HG02678 (cell line): ENCODE measurements at regions not wholly inside any gene's neighbourhood (a gene's known extent, or its start where the extent isn't known, plus 50 kb on each side); places are given as distances from the start of the nearest gene placed in this dataset.
"Not testable (repeated sequence)": the region's sequence is repeated elsewhere in the genome, so short reads cannot be mapped to it uniquely, and the experiment has no call there.

Experiments
- ATAC-seq: cut with Tn5 transposase; IDR thresholded peaks from one replicate; pipeline ENCODE4 v1.9.1; 2021; ENCODE audit warnings: mild to moderate bottlenecking, moderate library complexity; ENCODE audit not compliant: unreplicated experiment

DNA sequence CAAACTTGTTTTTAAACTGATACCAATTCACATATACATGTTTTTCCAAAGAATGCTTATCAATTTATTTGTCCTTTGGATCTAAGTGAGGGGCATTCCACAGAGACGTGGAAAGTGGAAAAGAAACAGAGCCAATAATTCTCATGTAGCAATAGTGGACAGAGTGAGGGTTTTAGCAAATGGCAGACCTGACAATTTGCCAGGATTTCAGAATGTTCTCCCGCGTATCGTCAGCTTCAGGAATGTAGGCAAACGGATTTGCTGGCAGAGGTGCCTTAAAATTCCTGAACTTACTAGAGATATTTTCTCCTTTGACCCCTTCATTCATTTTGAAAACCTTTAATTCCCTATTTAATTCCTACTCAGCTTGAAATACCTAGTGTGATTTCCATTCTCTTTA, 193.4 kb upstream of the CPHXL start:
- no peak for ATAC-seq

DNA sequence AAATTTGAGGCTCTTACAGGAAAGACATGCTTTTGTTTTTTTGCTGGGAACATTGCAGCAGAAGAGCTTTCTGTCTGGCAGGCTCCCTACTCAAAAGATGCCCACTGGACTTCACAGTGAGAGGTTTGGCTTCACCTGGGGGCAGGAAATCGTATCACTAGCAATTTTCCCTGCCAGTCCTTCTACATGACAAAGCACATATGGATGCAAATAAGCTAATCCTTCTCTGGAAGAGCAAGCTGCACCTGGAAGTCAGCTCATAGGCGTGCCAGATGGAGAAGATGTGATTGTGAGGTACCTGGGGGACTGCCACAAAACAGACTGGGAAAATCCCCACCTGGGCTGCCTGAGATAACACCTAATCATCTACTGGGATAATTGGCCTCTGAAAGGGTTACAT, 195.0 kb upstream of the CPHXL start:
- no peak for ATAC-seq

DNA sequence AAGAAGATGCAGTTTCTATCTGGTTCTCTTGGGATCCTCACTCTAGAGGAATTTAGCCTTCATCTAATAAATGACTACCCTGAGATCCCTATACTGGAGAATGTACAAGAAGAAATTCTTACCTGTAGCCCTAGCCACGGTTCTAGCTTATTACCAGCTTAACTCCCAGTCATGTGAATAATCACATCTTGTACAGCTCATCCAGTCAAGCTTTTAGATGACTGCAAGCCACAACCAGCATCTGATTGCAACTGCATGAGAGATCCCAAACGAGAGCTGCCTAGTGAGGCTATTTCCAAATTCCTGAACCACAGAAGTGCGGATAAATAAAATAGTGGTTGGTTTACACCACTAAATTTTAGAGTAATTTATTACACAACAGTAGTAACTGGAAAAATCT, 196.0 kb upstream of the CPHXL start:
- no peak for ATAC-seq

DNA sequence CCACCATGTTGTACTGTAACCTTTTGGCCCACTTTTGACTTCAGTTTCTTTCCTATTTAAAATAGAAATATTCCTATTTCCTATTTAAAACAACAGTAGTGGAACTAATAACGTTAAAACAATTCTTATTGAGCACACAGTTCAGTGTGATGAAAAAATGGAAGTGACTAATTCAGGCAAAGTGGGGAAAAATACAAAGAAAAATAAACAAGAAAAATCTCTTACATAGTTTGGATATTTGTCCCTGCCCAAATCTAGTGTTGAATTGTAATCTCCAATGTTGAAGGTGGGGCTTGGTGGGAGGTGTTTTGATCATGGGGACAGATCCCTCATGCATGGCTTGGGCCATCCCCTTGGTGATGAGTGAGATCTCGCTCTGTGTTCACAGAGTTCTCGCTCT, 198.1 kb upstream of the CPHXL start:
- ATAC-seq = no peak

DNA sequence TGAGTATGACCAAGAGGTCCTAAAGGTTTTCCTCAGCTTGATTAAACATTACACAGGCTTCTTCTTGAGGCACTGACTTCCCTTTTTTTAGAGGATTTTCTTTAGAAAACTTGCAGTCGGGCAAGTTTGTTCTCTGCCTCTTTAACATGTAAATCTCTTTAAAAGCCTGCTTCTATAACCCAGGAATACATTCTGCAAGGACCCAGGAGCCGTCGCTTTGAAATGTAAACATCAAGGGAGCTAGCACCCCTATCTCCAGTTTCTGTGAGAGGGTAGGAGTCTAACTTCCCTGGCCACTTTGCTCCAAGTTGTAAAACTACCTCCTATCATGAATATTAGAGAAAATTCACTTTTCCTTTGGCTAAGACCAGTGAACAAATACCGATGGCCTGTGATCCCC, 201.5 kb upstream of the CPHXL start:
- ATAC-seq = no peak

DNA sequence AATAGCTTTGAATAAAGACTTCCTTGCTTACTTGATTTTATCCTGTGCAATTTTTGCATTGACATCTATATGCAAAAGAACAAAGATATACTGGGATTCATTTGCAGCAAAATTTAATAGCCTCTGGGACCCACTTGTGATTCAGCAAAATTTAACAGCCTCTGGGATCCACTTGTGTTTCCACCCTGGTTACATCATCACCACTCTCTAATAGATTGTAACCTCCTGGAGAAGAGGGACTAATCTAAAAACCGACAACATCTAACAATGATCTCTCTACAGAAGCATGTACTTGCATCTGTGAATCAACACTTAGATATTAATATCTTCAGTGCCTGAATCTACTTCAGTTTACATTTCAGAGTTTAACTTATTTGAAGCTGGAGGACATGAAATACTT, 202.0 kb upstream of the CPHXL start:
- no peak for ATAC-seq

DNA sequence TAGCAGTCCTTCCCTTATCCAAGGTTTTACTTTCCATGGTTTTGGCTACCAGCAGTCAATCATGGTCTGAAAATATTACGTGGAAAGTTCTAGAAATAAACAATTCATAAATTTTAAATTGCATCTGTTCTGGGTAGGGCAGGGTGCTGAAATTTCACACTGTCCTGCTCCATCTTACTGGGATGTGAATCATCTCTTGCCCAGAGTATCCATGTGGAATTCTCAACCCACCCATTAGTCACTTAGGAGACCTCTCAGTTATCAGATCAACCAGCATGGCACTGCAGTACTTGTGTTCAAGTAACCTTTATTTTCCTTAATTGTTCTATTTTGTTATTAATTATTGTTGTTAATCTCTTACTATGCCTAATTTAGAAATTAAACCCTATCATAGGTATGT, 202.8 kb upstream of the CPHXL start:
- no peak for ATAC-seq

DNA sequence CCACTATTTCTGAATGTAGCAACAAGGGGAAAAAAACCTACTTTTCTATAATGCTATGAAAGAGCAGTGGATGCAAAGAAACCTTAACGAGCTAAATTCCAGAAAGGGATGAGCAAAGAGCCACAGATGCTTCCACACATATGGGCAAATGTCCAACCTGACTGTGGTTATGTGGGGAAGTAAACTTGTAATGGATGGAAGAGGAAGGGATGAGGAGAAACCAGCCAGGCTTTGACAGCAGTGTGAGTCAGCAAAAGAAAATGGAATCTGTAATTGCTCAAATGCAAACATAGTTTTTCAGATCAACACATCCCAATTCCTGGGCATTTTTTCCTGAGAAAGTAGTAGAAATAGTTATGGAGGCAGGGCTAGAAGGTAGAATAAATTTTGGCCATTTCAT, 204.8 kb upstream of the CPHXL start:
- no peak for ATAC-seq

DNA sequence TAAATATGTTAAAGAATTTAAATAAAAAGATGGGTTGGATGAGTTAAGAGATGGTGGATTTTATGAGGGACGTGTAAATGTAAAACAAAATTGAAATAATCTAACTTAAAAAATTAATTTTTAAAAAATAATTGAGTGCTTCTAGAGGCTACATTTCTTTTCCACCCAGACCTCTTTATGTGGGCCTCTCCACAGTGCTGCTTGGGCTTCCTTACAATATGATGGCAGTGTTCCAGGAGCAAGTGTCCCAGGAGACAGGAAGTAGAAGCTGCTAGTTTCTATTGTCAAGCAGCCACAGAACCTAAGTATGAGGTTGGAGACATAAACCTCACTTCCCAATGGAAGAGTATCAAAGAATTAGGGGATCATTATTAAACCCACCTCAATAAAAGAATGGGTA, 205.7 kb upstream of the CPHXL start:
- ATAC-seq = no peak

DNA sequence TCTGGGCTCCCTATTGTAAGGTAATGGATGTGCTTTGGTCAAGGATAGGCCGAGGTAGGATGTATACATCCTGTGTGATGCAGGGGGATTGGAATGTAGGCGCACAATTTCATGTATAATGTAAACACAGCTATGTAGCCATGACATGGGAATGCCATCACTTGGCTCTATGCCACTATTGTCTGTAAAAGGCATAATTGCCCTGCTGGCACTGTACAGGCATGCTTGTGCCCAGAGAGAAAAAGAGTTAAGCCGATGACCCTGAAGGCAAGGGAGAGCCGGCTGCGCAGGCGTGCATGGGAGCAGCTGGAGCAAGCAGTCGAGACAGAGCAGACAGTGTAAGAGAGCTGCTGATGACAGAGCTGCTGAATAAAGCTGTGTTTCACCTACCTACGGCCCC, 212.5 kb upstream of the CPHXL start:
- ATAC-seq = no peak

DNA sequence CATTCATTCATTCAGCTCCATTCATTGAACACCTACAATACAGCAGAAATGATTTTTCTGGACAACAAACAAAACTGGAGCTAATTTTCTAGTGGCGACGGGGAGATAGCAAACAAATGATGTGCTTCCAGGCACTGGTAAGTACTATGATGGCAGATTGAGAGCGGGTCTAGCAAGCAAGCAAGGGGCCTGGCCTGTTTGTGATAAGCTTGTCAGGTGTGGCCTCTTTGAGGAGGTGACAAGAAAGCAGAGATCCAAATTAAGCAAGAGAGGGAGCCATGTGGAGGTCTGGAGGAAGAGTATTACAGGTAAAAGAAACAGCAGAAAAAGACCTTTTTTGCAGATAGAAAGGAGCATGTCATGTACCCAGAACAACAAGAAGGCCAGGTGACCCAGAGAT, 216.1 kb upstream of the CPHXL start:
- no peak for ATAC-seq

DNA sequence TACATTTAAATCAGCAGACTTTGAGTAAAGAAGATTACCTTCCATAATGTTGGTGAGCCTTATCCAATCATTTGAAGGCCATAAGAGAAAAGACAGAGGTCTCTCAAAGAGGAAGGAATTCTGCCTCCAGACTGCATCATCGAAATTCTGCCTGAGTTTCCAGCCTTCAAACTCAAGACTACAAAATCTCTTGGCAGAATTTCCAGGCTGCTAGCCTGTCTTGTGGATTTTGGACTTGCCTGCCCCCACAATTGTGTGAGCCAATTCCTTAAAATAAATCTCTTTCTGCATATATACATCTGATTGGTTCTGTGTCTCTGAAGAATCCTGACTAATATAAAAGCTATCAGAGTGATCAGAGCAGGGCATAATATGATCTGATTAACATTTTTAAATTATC, 216.6 kb upstream of the CPHXL start:
- no peak for ATAC-seq

DNA sequence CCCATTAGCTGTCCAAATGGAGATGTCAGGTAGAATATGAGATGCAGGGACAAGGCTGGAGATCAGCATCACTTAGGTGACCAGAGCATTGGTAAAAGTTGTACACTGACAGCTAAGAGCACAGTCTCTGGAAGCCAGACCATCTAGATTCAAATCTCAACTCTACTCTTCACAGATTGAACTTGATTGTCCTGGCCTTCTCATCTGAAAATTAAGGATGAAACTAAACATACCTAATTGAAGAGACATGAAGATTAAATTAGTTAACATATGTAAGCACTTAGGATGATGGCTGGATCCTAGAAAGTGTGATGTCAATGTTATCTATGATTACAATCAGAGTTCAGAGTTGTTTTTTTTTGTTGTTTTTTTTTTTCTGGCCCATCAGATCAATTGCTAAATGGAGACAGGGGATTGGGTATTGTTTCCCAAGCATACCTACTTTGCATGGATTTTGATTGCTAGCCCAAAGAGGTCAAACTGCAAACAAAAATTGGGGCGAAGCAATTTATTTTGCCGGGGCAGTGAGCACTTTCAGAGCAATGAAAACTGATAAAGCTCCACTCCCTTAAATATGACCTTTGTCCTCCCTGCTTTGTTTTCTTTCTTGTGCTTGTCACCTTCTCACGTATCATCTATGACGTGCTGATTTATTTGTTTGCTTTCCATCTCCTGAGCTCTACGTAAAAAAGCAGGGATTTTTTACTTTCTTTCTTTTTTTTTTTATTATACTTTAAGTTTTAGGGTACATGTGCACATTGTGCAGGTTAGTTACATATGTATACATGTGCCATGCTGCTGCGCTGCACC, 217.6 kb upstream of the CPHXL start:
- ATAC-seq = no peak

DNA sequence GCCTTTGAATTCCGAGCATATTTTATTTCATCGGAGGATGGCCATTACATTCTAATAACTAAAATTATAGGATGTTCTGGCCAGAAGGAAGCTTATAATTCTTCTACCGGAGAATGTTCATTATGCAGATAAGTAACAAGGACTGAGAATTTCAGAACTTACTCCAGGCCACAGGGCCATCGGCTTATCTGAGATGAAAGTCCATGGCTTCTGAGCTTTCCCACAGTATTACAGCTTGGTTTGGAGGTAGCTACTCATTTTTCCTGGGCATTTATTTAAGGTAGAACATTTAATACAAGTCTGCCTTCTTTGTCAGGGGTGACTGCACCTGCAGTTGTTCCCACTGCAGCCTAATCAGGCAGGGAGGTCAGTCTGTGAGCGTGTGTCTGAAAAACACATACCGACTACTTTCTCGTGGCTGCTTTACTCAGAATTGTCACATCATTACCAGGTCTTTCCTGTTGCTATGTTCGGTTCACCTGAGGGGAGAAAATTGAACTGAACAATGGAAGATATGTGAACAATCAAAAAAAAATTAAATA, 219.7 kb upstream of the CPHXL start:
- no peak for ATAC-seq

DNA sequence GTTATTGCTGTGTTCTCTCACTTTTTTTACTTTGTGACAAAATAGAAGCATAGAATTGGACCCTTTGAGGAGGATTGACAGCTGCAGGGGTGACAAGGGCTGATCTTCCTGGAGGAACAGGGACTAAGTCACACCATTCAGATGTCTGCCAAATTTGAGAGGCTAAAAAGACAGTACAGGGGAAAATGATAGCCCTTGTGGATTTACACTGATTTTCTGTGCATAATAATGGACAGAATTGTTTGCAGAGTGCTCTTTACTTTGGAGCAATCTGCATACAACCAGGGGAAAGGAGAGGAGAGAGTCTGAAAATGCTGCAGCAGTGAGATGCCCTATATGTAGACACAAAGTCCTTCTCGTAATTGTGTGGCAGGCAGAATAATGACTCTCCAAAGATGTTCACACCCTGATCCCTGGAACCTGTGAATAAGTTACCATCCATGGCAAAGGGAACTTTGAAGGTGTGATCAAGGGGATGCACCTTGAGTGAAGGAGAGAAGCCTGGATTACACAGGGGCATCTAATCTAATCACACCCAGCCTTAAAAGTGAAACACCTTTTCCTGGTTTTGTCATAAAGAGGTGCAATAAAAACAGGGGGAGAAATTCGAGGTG, 221.4 kb upstream of the CPHXL start:
- ATAC-seq = no peak

DNA sequence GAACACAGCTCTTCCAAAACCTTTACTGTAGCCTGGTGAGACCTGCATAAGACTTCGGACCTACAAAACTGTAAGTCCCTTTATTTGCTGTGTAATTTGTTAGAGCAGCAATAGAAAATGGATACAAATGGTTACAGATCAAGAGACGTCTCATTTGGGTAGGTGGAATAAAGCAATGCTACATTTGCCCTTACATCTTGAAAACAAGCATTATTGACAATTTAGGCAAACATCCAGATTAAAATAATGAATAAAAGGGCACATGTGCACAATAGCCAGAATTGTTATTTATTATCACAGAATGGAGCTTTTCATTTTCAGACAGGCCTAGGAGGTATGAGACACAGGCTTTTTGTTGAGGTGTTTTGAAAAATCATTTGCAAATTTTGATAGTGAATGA, 222.2 kb upstream of the CPHXL start:
- no peak for ATAC-seq

DNA sequence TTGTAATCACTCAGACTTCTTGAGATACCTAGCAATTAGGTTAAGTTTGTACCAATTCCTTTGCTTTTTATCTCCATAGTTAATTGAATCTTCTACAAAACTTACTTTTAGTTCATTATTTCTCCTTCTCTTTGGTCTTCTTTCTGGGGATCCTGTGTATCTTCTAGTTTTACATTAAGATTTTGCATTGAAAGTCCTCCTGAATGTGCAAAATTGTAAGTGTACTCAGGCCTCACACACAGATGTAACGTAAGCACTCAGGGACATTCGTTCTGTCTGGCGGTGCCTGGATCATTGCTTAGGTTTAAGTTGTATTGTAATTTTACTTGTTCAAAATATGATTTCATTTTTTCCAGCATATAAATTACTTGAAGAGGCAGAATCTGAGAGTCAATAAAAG, 222.6 kb upstream of the CPHXL start:
- no peak for ATAC-seq

DNA sequence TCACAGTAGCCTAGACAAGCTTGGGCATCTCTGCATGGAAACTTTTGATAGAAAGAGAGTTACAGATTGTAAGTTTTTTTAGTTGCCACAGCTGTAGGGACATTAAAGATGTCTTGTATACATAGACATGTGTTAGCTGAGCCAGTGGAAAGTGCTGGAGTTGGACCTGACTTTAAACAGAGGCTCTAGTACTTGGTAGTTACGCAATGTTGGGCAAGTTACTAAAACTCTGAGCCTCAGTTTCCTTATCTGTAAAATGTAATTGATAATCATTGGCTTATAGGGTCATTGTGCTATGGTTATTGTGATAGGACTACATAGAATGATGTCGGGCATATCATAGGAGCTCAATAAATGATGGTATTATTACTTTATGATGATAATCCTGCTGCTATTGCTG, 225.8 kb upstream of the CPHXL start:
- ATAC-seq = no peak

DNA sequence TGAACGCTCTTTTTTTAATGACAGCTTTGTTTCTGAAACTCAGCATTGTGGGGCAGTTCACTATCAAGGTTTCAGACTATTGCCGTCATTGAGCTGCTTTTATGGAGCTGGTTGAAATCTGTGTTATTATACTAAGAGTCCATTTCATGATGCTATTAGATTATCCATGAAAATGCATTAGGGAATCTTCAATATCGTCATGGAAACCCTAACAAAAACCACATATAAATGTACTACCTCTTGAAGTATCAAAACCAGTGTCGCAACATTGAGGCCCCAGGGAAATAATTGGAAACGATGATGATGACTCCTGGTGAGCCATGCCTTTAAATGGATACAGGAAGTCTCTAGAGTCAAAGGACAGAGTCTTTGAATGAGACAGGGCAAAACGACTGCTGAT, 231.6 kb upstream of the CPHXL start:
- ATAC-seq = no peak

DNA sequence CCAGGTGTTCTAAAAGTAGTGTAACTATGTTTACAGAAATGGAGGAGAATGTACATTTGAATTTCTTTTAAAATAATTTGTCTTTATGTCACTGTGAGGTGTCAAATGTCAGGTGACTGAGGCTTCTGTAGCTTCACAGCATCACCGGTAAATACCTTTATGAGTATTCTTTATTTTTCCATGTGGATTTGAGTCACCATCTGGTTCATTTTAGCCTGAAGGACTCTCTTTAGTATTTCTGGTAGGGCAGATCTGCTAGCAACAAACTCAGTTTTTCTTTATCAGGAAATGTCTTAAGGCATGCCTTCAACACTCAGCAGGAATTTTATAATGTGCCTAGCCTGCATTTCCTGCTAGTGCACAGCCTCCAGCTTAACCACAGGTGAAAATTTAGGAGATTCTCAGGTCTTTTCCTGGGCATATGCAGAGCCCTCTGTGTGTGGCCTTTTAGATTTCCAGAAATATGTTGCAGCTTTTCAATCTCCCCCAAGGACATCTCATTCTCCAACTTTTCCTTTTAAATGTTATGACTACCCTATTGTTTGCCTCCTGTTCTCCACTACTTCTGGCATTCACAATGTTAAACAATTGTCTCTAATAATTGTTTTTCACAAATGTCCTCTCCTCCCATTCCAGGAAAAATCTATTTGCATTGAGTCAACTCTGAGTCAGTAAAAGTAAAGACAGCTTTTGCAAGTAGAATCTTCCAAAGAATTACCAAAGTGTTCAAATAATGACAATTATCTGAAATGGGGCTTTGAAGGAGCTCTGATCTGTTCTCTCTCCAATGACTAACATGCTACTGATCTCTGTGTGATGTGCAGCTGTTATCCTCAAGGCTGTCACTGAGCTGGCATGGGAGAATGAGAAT, 239.4 kb upstream of the CPHXL start:
- no peak for ATAC-seq

DNA sequence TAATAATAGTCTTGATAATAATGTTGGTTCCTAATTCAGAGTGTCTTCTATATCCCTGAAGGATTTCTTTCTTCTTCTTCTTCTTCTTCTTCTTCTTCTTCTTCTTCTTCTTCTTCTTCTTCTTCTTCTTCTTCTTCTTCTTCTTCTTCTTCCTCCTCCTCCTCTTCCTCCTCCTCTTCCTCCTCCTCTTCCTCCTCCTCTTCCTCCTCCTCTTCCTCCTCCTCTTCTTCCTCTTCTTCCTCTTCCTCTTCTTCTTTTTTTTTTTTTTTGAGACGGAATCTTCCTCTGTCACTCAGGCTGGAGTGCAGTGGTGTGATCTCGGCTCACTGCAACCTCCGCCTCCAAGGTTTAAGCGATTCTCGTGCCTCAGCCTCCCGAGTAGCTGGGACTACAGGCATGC, 242.8 kb upstream of the CPHXL start:
- ATAC-seq = not testable (repeated sequence)

DNA sequence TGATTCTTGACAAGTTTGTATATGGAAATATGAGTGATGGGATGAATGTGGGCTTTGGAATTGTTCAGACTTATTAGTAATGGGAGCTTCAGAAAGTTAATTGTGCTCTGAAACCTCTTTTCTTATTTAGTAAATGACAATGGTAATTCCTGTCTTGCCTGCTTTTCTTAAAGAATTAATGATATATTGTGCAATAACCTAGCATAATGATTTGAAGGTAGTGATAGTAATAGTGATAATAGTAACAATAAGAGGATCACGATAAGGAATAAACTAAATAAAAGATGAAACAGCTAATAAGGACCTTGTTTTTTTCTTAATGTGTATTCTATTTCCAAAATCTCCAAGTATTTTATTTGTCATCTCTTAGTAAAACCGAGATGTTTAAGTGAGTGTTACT, 245.0 kb upstream of the CPHXL start:
- no peak for ATAC-seq
